ENCODE measurements at regions not wholly inside any gene's neighbourhood (a gene's known extent, or its start where the extent isn't known, plus 50 kb on each side); places are given as distances from the start of the nearest gene placed in this dataset.

- Histone ChIP-seq H3K9me3 (ENCODE audit: control insufficient read depth in 2 of 2, low read length in 2 of 2) (no peaks in the 10 kb centered on the region), H3K27ac (ENCODE audit: low read depth in 2 of 2, low read length in 2 of 2) (no peak overlapping the region), H3K4me1 (ENCODE audit: control insufficient read depth in 2 of 2, insufficient read depth in 2 of 2, low read length in 2 of 2) (no peaks in the 10 kb centered on the region), H3K9ac (ENCODE audit: low read depth in 1 of 2, low read length in 2 of 2) (no peak overlapping the region), H3K36me3 (ENCODE audit: control insufficient read depth in 2 of 2, insufficient read depth in 2 of 2, low read length in 2 of 2) (no peaks in the 10 kb centered on the region), H3K27me3 (ENCODE audit: control insufficient read depth in 2 of 2, insufficient read depth in 2 of 2, low read length in 2 of 2) (no peaks in the 10 kb centered on the region), H3K4me3 (ENCODE audit: low read length in 2 of 2) (no peak overlapping the region)
Observed at GRCh38 chr2:65820454-65820853, 388.1 kb upstream of the SPRED2 start.

- Histone ChIP-seq H3K9ac (ENCODE audit: low read depth in 1 of 2, low read length in 2 of 2) (no peak overlapping the region), H3K27me3 (ENCODE audit: control insufficient read depth in 2 of 2, insufficient read depth in 2 of 2, low read length in 2 of 2) (no peaks in the 10 kb centered on the region), H3K9me3 (ENCODE audit: control insufficient read depth in 2 of 2, low read length in 2 of 2) (no peaks in the 10 kb centered on the region), H3K4me3 (ENCODE audit: low read length in 2 of 2) (no peak overlapping the region), H3K36me3 (ENCODE audit: control insufficient read depth in 2 of 2, insufficient read depth in 2 of 2, low read length in 2 of 2) (no peaks in the 10 kb centered on the region), H3K4me1 (ENCODE audit: control insufficient read depth in 2 of 2, insufficient read depth in 2 of 2, low read length in 2 of 2) (no peaks in the 10 kb centered on the region), H3K27ac (ENCODE audit: low read depth in 2 of 2, low read length in 2 of 2) (no peak overlapping the region)
Observed at GRCh38 chr2:65819963-65820362, 387.6 kb upstream of the SPRED2 start.

DNA sequence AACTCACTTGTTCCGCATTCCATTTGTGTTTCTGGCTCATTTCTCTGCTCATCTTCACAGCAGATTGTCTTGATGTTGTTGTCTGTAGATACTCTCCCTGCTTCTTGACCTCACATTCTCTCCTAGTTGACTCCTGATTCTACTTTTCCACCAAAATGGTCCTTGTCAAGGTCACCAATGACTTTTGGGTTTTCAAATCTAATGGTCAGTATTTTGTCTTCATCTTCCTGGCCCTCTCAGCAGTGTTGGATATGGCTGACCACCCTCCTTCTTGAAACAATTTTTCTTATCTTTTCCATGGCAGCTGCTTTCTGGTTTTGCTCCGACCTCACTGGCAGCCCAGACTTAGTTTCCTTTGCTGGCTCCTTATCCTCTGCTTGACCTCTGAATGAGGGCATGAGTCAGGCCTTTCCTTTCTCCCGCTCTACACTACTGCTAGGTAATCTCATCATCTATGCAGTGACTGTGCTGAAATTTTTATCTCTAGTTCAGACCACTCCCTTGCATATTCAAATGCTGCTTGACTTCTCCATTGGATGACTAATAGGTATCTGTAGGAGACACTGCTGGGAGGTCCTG, 386.6 kb upstream of the SPRED2 start:
- Histone ChIP-seq H3K36me3 (ENCODE audit: control insufficient read depth in 2 of 2, insufficient read depth in 2 of 2, low read length in 2 of 2) (no peaks in the 10 kb centered on the region), H3K9ac (ENCODE audit: low read depth in 1 of 2, low read length in 2 of 2) (no peak overlapping the region), H3K27ac (ENCODE audit: low read depth in 2 of 2, low read length in 2 of 2) (no peak overlapping the region), H3K4me1 (ENCODE audit: control insufficient read depth in 2 of 2, insufficient read depth in 2 of 2, low read length in 2 of 2) (no peaks in the 10 kb centered on the region), H3K4me3 (ENCODE audit: low read length in 2 of 2) (no peak overlapping the region), H3K9me3 (ENCODE audit: control insufficient read depth in 2 of 2, low read length in 2 of 2) (no peaks in the 10 kb centered on the region), H3K27me3 (ENCODE audit: control insufficient read depth in 2 of 2, insufficient read depth in 2 of 2, low read length in 2 of 2) (no peaks in the 10 kb centered on the region)

DNA sequence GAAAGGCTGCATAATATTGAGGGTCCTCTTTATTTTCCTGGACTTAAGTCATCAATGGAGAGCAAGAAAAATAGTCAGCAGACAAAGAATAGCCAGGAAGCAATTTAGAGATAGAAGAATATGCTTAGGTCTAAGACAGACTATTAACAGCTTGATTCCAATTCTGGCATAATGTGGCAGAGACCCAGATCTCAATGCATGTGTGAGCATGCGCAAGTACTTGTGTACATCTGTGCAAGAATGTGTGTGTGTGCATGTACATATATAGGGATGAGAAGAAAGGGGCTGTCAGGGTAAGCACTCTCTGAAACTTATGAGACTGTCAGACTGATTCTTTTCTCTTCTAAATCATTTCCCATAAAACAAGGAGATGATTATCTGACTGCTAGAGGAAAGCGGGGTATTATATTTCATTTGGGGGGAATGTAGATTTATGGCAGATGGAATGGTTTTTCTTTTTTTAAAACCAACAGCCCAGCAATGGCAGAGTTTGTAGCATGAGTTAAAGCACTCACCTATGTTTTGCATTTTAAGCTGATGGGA, 381.3 kb upstream of the SPRED2 start:
- H3K36me3 ChIP-seq (ENCODE audit: control insufficient read depth in 2 of 2, insufficient read depth in 2 of 2, low read length in 2 of 2) = no peaks in the 10 kb centered on the region

GRCh38 chr2:65812887-65813286, 380.5 kb upstream of the SPRED2 start:
- Histone ChIP-seq H3K36me3 (ENCODE audit: control insufficient read depth in 2 of 2, insufficient read depth in 2 of 2, low read length in 2 of 2) (no peaks in the 10 kb centered on the region), H3K27me3 (ENCODE audit: control insufficient read depth in 2 of 2, insufficient read depth in 2 of 2, low read length in 2 of 2) (no peaks in the 10 kb centered on the region), H3K4me3 (ENCODE audit: low read length in 2 of 2) (no peak overlapping the region), H3K9me3 (ENCODE audit: control insufficient read depth in 2 of 2, low read length in 2 of 2) (no peaks in the 10 kb centered on the region), H3K27ac (ENCODE audit: low read depth in 2 of 2, low read length in 2 of 2) (no peak overlapping the region), H3K9ac (ENCODE audit: low read depth in 1 of 2, low read length in 2 of 2) (no peak overlapping the region), H3K4me1 (ENCODE audit: control insufficient read depth in 2 of 2, insufficient read depth in 2 of 2, low read length in 2 of 2) (no peaks in the 10 kb centered on the region)

More for the DNA sequence above, 381.3 kb upstream of the SPRED2 start:
- Histone ChIP-seq H3K9me3 (ENCODE audit: control insufficient read depth in 2 of 2, low read length in 2 of 2) (no peaks in the 10 kb centered on the region), H3K4me1 (ENCODE audit: control insufficient read depth in 2 of 2, insufficient read depth in 2 of 2, low read length in 2 of 2) (no peaks in the 10 kb centered on the region), H3K9ac (ENCODE audit: low read depth in 1 of 2, low read length in 2 of 2) (no peak overlapping the region), H3K27ac (ENCODE audit: low read depth in 2 of 2, low read length in 2 of 2) (no peak overlapping the region), H3K4me3 (ENCODE audit: low read length in 2 of 2) (no peak overlapping the region), H3K27me3 (ENCODE audit: control insufficient read depth in 2 of 2, insufficient read depth in 2 of 2, low read length in 2 of 2) (no peaks in the 10 kb centered on the region)

DNA sequence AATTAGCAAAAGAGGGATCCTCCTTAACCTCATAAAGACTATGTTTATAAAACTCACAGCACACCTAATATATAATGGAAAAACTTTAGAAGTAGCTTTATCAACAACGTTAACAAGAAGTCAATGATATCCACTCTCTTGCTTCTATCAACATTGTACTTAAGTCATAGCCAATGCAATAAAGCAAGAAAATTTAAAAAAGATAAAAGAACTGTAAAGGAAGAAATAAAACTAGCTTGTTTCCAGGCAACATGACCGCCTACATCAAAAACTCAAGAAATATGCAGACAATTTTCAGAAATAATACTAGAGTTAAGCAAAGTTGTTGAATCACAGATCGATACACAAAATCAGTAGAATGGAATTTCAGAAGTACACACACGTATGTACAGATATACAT, 375.5 kb upstream of the SPRED2 start:
- Histone ChIP-seq H3K4me3 (ENCODE audit: low read length in 2 of 2) (no peak overlapping the region), H3K27ac (ENCODE audit: low read depth in 2 of 2, low read length in 2 of 2) (no peak overlapping the region), H3K4me1 (ENCODE audit: control insufficient read depth in 2 of 2, insufficient read depth in 2 of 2, low read length in 2 of 2) (no peaks in the 10 kb centered on the region), H3K9me3 (ENCODE audit: control insufficient read depth in 2 of 2, low read length in 2 of 2) (no peaks in the 10 kb centered on the region), H3K36me3 (ENCODE audit: control insufficient read depth in 2 of 2, insufficient read depth in 2 of 2, low read length in 2 of 2) (no peaks in the 10 kb centered on the region), H3K27me3 (ENCODE audit: control insufficient read depth in 2 of 2, insufficient read depth in 2 of 2, low read length in 2 of 2) (no peaks in the 10 kb centered on the region), H3K9ac (ENCODE audit: low read depth in 1 of 2, low read length in 2 of 2) (no peak overlapping the region)

DNA sequence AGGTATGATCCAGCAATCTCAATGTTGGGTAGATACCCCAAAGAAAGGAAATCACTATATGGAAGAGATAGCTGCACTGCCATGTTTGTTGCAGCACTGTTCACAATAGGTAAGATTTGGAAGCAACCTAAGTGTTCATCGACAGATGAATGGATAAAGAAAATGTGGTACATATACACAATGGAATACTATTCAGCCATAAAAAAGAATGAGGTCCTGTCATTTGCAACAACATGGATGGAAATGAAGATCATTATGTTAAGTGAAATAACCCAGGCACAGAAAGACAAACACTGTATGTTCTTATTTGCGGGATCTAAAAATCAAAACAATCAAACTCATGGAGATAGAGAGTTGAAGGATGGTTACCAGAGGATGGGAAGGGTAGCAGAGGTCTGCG, 372.4 kb upstream of the SPRED2 start:
- Histone ChIP-seq H3K27ac (ENCODE audit: low read depth in 2 of 2, low read length in 2 of 2) (no peak overlapping the region), H3K9me3 (ENCODE audit: control insufficient read depth in 2 of 2, low read length in 2 of 2) (no peaks in the 10 kb centered on the region), H3K36me3 (ENCODE audit: control insufficient read depth in 2 of 2, insufficient read depth in 2 of 2, low read length in 2 of 2) (no peaks in the 10 kb centered on the region), H3K27me3 (ENCODE audit: control insufficient read depth in 2 of 2, insufficient read depth in 2 of 2, low read length in 2 of 2) (peaks cover 0 to 6% of the 10 kb centered on the region in 2 donors), H3K4me3 (ENCODE audit: low read length in 2 of 2) (no peak overlapping the region), H3K4me1 (ENCODE audit: control insufficient read depth in 2 of 2, insufficient read depth in 2 of 2, low read length in 2 of 2) (no peaks in the 10 kb centered on the region), H3K9ac (ENCODE audit: low read depth in 1 of 2, low read length in 2 of 2) (no peak overlapping the region)

GRCh38 chr2:65802298-65802942, 370.0 kb upstream of the SPRED2 start:
- H3K4me3 ChIP-seq (ENCODE audit: low read length in 2 of 2) = no peak overlapping the region
- no peaks in the 10 kb centered on the region for H3K9me3 ChIP-seq (ENCODE audit: control insufficient read depth in 2 of 2, low read length in 2 of 2)
- no peaks in the 10 kb centered on the region for H3K4me1 ChIP-seq (ENCODE audit: control insufficient read depth in 2 of 2, insufficient read depth in 2 of 2, low read length in 2 of 2)
- H3K9ac ChIP-seq (ENCODE audit: low read depth in 1 of 2, low read length in 2 of 2) = no peak overlapping the region
- H3K27ac ChIP-seq (ENCODE audit: low read depth in 2 of 2, low read length in 2 of 2) = no peak overlapping the region
- peaks cover 0 to 6% of the 10 kb centered on the region in 2 donors for H3K27me3 ChIP-seq (ENCODE audit: control insufficient read depth in 2 of 2, insufficient read depth in 2 of 2, low read length in 2 of 2)
- H3K36me3 ChIP-seq (ENCODE audit: control insufficient read depth in 2 of 2, insufficient read depth in 2 of 2, low read length in 2 of 2) = no peaks in the 10 kb centered on the region

- H3K36me3 ChIP-seq (ENCODE audit: control insufficient read depth in 2 of 2, insufficient read depth in 2 of 2, low read length in 2 of 2) = no peaks in the 10 kb centered on the region
- H3K4me1 ChIP-seq (ENCODE audit: control insufficient read depth in 2 of 2, insufficient read depth in 2 of 2, low read length in 2 of 2) = no peaks in the 10 kb centered on the region
- H3K27me3 ChIP-seq (ENCODE audit: control insufficient read depth in 2 of 2, insufficient read depth in 2 of 2, low read length in 2 of 2) = peaks cover 0 to 6% of the 10 kb centered on the region in 2 donors
- H3K4me3 ChIP-seq (ENCODE audit: low read length in 2 of 2) = no peak overlapping the region
- H3K27ac ChIP-seq (ENCODE audit: low read depth in 2 of 2, low read length in 2 of 2) = no peak overlapping the region
- H3K9ac ChIP-seq (ENCODE audit: low read depth in 1 of 2, low read length in 2 of 2) = no peak overlapping the region
- no peaks in the 10 kb centered on the region for H3K9me3 ChIP-seq (ENCODE audit: control insufficient read depth in 2 of 2, low read length in 2 of 2)
Observed at GRCh38 chr2:65800998-65801397, 368.6 kb upstream of the SPRED2 start.

DNA sequence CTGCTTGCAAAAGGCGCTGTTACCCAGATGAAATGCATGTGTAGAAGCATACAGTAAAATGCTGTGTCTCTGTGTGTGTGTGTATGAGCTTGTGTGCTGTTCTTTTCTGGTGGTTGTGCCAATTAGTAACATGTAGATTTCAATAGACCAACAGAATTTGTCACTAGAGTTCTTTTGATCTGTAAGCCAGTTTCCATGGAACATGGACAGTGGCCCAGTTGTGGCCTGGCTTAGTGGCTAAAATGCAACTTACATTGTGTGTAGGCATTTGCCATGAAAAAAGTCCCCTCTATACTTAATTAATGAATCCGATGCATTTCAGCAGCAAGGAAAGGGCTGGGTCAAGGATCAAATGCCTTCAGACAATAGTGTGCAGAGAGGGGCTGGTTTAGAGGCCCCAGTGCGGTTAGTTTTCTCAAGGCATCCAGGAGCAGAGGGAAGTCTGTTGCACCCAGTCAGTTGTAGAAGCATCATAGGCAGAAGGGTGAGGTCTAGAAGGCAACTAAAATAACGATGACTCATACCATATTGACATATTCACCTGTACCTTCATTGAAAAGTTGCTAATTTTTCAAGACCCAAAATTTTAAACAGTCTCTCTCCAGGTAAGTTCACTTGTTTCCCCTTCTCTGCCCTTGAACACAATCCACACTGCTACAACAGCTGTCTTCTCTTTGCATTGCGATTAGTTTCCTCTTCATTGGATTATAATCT, 366.9 kb upstream of the SPRED2 start:
- no peaks in the 10 kb centered on the region for H3K4me1 ChIP-seq (ENCODE audit: control insufficient read depth in 2 of 2, insufficient read depth in 2 of 2, low read length in 2 of 2)
- H3K27ac ChIP-seq (ENCODE audit: low read depth in 2 of 2, low read length in 2 of 2) = no peak overlapping the region
- H3K27me3 ChIP-seq (ENCODE audit: control insufficient read depth in 2 of 2, insufficient read depth in 2 of 2, low read length in 2 of 2) = peaks cover 0 to 6% of the 10 kb centered on the region in 2 donors
- H3K36me3 ChIP-seq (ENCODE audit: control insufficient read depth in 2 of 2, insufficient read depth in 2 of 2, low read length in 2 of 2) = no peaks in the 10 kb centered on the region
- H3K4me3 ChIP-seq (ENCODE audit: low read length in 2 of 2) = no peak overlapping the region
- no peaks in the 10 kb centered on the region for H3K9me3 ChIP-seq (ENCODE audit: control insufficient read depth in 2 of 2, low read length in 2 of 2)
- no peak overlapping the region for H3K9ac ChIP-seq (ENCODE audit: low read depth in 1 of 2, low read length in 2 of 2)

Measured in mucosa of rectum (tissue), 2 donors.